H1 (cell line): ENCODE measurements at regions not wholly inside any gene's neighbourhood (a gene's known extent, or its start where the extent isn't known, plus 50 kb on each side); places are given as distances from the start of the nearest gene placed in this dataset.

Experiments
- CTCF ChIA-PET: fragments of 300-600 bp; sonication (Branson Sonifier 250); formaldehyde crosslinking; loops from one replicate; lab custom pipeline; 2021; ENCODE audit not compliant: partially characterized antibody; lab: Charles Lee
- POLR2A ChIA-PET: fragments of 300-600 bp; sonication (Branson Sonifier 250); formaldehyde crosslinking; loops from one replicate; lab custom pipeline; 2021; ENCODE audit warnings: inconsistent platforms; ENCODE audit not compliant: partially characterized antibody; lab: Charles Lee
- DNase-seq, 2 experiments: peaks; one replicate each; pipeline versions ENCODE4 v3.0.0 to v3.0.0-alpha.2; 2010 to 2022; ENCODE audit warnings: low spot score in 2 of 2, low read depth in 1 of 2, mixed read lengths in 1 of 2
- FAIRE-seq: peaks from 2 replicates; lab custom pipeline; 2011; peaks lifted over from hg19 to GRCh38; lab: Jason Lieb, UNC
- H2AFZ ChIP-seq: 2 replicates; pipeline ENCODE4 v1.8.1; 2012; ENCODE audit warnings: low read length, inconsistent platforms
- H2AK5ac ChIP-seq: 2 replicates; pipeline ENCODE4 v1.6.1; 2013; ENCODE audit warnings: low read depth, low read length
- H2BK120ac ChIP-seq: replicated peaks from 2 replicates; pipeline ENCODE3; 2013; ENCODE audit warnings: low read depth, low read length, inconsistent platforms
- H2BK12ac ChIP-seq: 2 replicates; pipeline ENCODE4 v1.6.1; 2013; ENCODE audit warnings: low read depth, low read length
- H2BK15ac ChIP-seq: 2 replicates; pipeline ENCODE4 v1.6.1; 2013; ENCODE audit warnings: low read length
- H2BK20ac ChIP-seq: 2 replicates; pipeline ENCODE4 v1.6.1; 2013; ENCODE audit warnings: low read length
- H2BK5ac ChIP-seq: 2 replicates; pipeline ENCODE4 v1.6.1; 2013; ENCODE audit warnings: low read depth, low read length
- H3K14ac ChIP-seq: 2 replicates; pipeline ENCODE4 v1.6.1; 2013; ENCODE audit warnings: inconsistent platforms; ENCODE audit not compliant: insufficient read length
- H3K18ac ChIP-seq: 2 replicates; pipeline ENCODE4 v1.6.1; 2013; ENCODE audit warnings: low read length; ENCODE audit errors: extremely low read depth
- H3K23ac ChIP-seq: 2 replicates; pipeline ENCODE4 v1.6.1; 2013; ENCODE audit warnings: inconsistent platforms; ENCODE audit not compliant: insufficient read length
- H3K23me2 ChIP-seq: 2 replicates; pipeline ENCODE4 v1.6.1; 2013; ENCODE audit warnings: low read depth, low read length
- H3K27ac ChIP-seq: 2 replicates; pipeline ENCODE4 v1.6.1; 2011; ENCODE audit warnings: low read depth, low read length, inconsistent platforms
- H3K27me3 ChIP-seq, 4 experiments: replicated peaks in 1 of 4; 1 replicate in 1 of 4; 2 replicates in 3 of 4; pipeline versions ENCODE4 v1.6.1 to v1.8.1; 2011 to 2013; ENCODE audit warnings: low read length in 3 of 4, mild to moderate bottlenecking in 3 of 4, inconsistent platforms in 2 of 4, mixed read lengths in 2 of 4, moderate library complexity in 1 of 4; ENCODE audit not compliant: control insufficient read depth in 3 of 4, insufficient read depth in 3 of 4; ENCODE audit errors: extremely low read depth in 1 of 4
- H3K36me3 ChIP-seq, 4 experiments: 2 replicates each; pipeline versions ENCODE4 v1.6.1 to v1.8.1; 2011 to 2013; ENCODE audit warnings: mild to moderate bottlenecking in 4 of 4, low read length in 3 of 4, moderate library complexity in 2 of 4, control low read depth in 1 of 4, inconsistent platforms in 1 of 4; ENCODE audit not compliant: insufficient read depth in 4 of 4, control insufficient read depth in 2 of 4
- H3K4ac ChIP-seq: replicated peaks from 2 replicates; pipeline ENCODE3; 2013; ENCODE audit warnings: low read length, low read depth, mixed read lengths, inconsistent platforms; ENCODE audit not compliant: insufficient read length
- H3K4me1 ChIP-seq, 4 experiments: replicated peaks in 1 of 4; 1 replicate in 1 of 4; 2 replicates in 3 of 4; pipeline versions ENCODE4 v1.6.1 to v1.8.1; 2011 to 2013; ENCODE audit warnings: low read length in 3 of 4, inconsistent platforms in 2 of 4, mixed read lengths in 1 of 4; ENCODE audit not compliant: insufficient read depth in 4 of 4, control insufficient read depth in 3 of 4
- H3K4me2 ChIP-seq, 2 experiments: 2 replicates each; pipeline versions ENCODE4 v1.6.1 to v1.8.1; 2011 to 2013; ENCODE audit warnings: low read depth in 2 of 2, low read length in 2 of 2, control low read depth in 1 of 2, inconsistent platforms in 1 of 2, mild to moderate bottlenecking in 1 of 2; ENCODE audit not compliant: insufficient read depth in 1 of 2
- H3K4me3 ChIP-seq, 4 experiments: fragments of 200-600, 300-600 bp in 1 of 4; sonication (generic), shearing (Covaris generic), sonication (Bioruptor Twin) in 1 of 4; 2 replicates each; pipeline versions ENCODE4 v1.5.1 to v1.8.1; 2011 to 2016; ENCODE audit warnings: low read length in 4 of 4, low read depth in 3 of 4, control low read depth in 2 of 4, inconsistent platforms in 2 of 4, mild to moderate bottlenecking in 2 of 4, mixed read lengths in 1 of 4, moderate library complexity in 1 of 4; ENCODE audit not compliant: insufficient read depth in 2 of 4; ENCODE audit errors: extremely low read depth in 1 of 4
- H3K56ac ChIP-seq: replicated peaks from 2 replicates; pipeline ENCODE3; 2013; ENCODE audit warnings: low read depth, mild to moderate bottlenecking, mixed read lengths, low read length, inconsistent platforms; ENCODE audit not compliant: insufficient read length
- H3K79me1 ChIP-seq: 2 replicates; pipeline ENCODE4 v1.6.1; 2013; ENCODE audit warnings: low read depth, low read length, control low read depth
- H3K79me2 ChIP-seq, 2 experiments: 2 replicates each; pipeline versions ENCODE4 v1.6.1 to v1.8.1; 2012 to 2013; ENCODE audit warnings: low read length in 2 of 2, mild to moderate bottlenecking in 2 of 2, inconsistent platforms in 1 of 2; ENCODE audit not compliant: insufficient read depth in 2 of 2, control insufficient read depth in 1 of 2
- H3K9ac ChIP-seq, 4 experiments: replicated peaks in 1 of 4; 1 replicate in 1 of 4; 2 replicates in 3 of 4; pipeline versions ENCODE4 v1.6.1 to v1.8.1; 2011 to 2013; ENCODE audit warnings: low read depth in 3 of 4, low read length in 3 of 4, control low read depth in 2 of 4, mild to moderate bottlenecking in 2 of 4, moderate library complexity in 2 of 4, inconsistent platforms in 1 of 4; ENCODE audit errors: extremely low read depth in 1 of 4
- H3K9me3 ChIP-seq, 2 experiments: 2 replicates each; pipeline versions ENCODE4 v1.6.1 to v1.8.1; 2012 to 2013; ENCODE audit warnings: mild to moderate bottlenecking in 2 of 2, moderate library complexity in 2 of 2, control low read depth in 1 of 2, inconsistent platforms in 1 of 2, low read depth in 1 of 2, low read length in 1 of 2, mixed read lengths in 1 of 2; ENCODE audit not compliant: insufficient read depth in 2 of 2
- H4K20me1 ChIP-seq, 2 experiments: replicated peaks in 1 of 2; 2 replicates each; pipeline versions ENCODE3 to v1.8.1; 2011 to 2013; ENCODE audit warnings: inconsistent platforms in 2 of 2, low read length in 2 of 2, mild to moderate bottlenecking in 1 of 2; ENCODE audit not compliant: insufficient read depth in 2 of 2, control insufficient read depth in 1 of 2
- H4K5ac ChIP-seq: 2 replicates; pipeline ENCODE4 v1.6.1; 2013; ENCODE audit warnings: low read length, low read depth, mixed read lengths, inconsistent platforms; ENCODE audit not compliant: insufficient read length
- H4K8ac ChIP-seq: 2 replicates; pipeline ENCODE4 v1.8.0; 2013; ENCODE audit warnings: mild to moderate bottlenecking, moderate library complexity, low read length, inconsistent platforms; ENCODE audit not compliant: insufficient read depth; ENCODE audit errors: extremely low read depth
- H4K91ac ChIP-seq: replicated peaks from 2 replicates; pipeline ENCODE3; 2013; ENCODE audit warnings: low read length, mixed read lengths, inconsistent platforms; ENCODE audit not compliant: insufficient read length
- CTBP2 ChIP-seq: IDR thresholded peaks from 2 replicates; pipeline ENCODE4 v1.7.0; 2011; ENCODE audit warnings: borderline replicate concordance, mild to moderate bottlenecking, moderate library complexity, mixed read lengths, low read length; ENCODE audit not compliant: insufficient read depth, insufficient read length
- E2F6 ChIP-seq: IDR thresholded peaks from 2 replicates; pipeline ENCODE4 v1.6.1; 2012; ENCODE audit warnings: inconsistent platforms
- NANOG ChIP-seq: IDR thresholded peaks from 2 replicates; pipeline ENCODE4 v1.6.1; 2011; ENCODE audit warnings: low read length, low read depth, mild to moderate bottlenecking, inconsistent platforms; ENCODE audit not compliant: insufficient read depth, poor library complexity, severe bottlenecking
- RFX5 ChIP-seq: IDR thresholded peaks from 2 replicates; pipeline ENCODE4 v1.6.1; 2011; ENCODE audit warnings: low read depth, low read length, improper control_type of control experiment, borderline replicate concordance
- SAP30 ChIP-seq: fragments of 300-600 bp; sonication (generic); IDR thresholded peaks from 2 replicates; pipeline ENCODE4 v1.7.1; 2012; ENCODE audit warnings: low read length, moderate library complexity, mild to moderate bottlenecking, inconsistent platforms; ENCODE audit not compliant: insufficient read depth, insufficient replicate concordance
- TBP ChIP-seq: IDR thresholded peaks from 2 replicates; pipeline ENCODE4 v1.6.1; 2011; ENCODE audit warnings: low read depth, low read length, improper control_type of control experiment
- WGBS, 2 experiments: shearing (Covaris generic) in 1 of 2; methylation state at CpG; one replicate each; pipeline versions ENCODE4 v1.1.6 to v1.1.7; 2013 to 2015; ENCODE audit warnings: low lambda C conversion rate in 2 of 2, mixed read lengths in 2 of 2, inconsistent platforms in 1 of 2, low coverage in 1 of 2, missing lambda C conversion rate in 1 of 2; ENCODE audit not compliant: insufficient replicate concordance in 2 of 2, insufficient coverage in 1 of 2, insufficient read length in 1 of 2; ENCODE audit errors: extremely low coverage in 1 of 2, missing lambda C conversion rate in 1 of 2; 5-methylcytosine and 5-hydroxymethylcytosine counted together

- no peak overlapping the region for H3K27ac ChIP-seq
- no peak overlapping the region for H3K23ac ChIP-seq
- H3K4me2 ChIP-seq: no peak overlapping the region
- H2BK120ac ChIP-seq: no peak overlapping the region
- H2BK15ac ChIP-seq: no peak overlapping the region
- H2BK12ac ChIP-seq: no peak overlapping the region
- no peak overlapping the region for H3K9ac ChIP-seq
- no peak overlapping the region for H2AFZ ChIP-seq
- no peaks in the 10 kb centered on the region for H3K79me1 ChIP-seq
- peaks cover 0 to 2% (median 0%) of the 10 kb centered on the region in 4 experiments; a peak in 2 of 7 replicates for H3K4me1 ChIP-seq
- H2BK20ac ChIP-seq: no peak overlapping the region
- H3K27me3 ChIP-seq: no peaks in the 10 kb centered on the region
- no peak overlapping the region for H3K4me3 ChIP-seq
- ChIA-PET CTCF (interaction anchor here (1.0 kb wide), 1 partner anchor 9 kb away, joined by 3 read pairs; no protein-coding TSS in a partner anchor), POLR2A (no interaction called here)
- no peak overlapping the region for H3K56ac ChIP-seq
- no peak overlapping the region for H2AK5ac ChIP-seq
- H3K18ac ChIP-seq: no peak overlapping the region
- 93% methylated on average over 4 of the region's 4 CpGs; no CpG with 5 or more reads in 1 of the 2 experiments for WGBS, 2 experiments
- no peak overlapping the region for H3K4ac ChIP-seq
- no peaks in the 10 kb centered on the region for H3K9me3 ChIP-seq
- H3K14ac ChIP-seq: no peak overlapping the region
- FAIRE-seq (no peak), DNase-seq (no peak)
- no peaks in the 10 kb centered on the region for H3K23me2 ChIP-seq
- H3K36me3 ChIP-seq: no peaks in the 10 kb centered on the region
- H3K79me2 ChIP-seq: no peaks in the 10 kb centered on the region
- H4K91ac ChIP-seq: no peak overlapping the region
- H4K5ac ChIP-seq: no peak overlapping the region
- no peak overlapping the region for H4K8ac ChIP-seq
- no peak overlapping the region for H2BK5ac ChIP-seq
- peaks cover 0 to 1% of the 10 kb centered on the region in 2 experiments for H4K20me1 ChIP-seq
- TF ChIP-seq SAP30 (no peak), TBP (no peak), CTBP2 (no peak), RFX5 (no peak), E2F6 (no peak), NANOG (no peak)
Observed at GRCh38 chr2:41197781-41198180, 745.9 kb upstream of the SLC8A1 start.
